ENCODE measurements at regions not wholly inside any gene's neighbourhood (a gene's known extent, or its start where the extent isn't known, plus 50 kb on each side); places are given as distances from the start of the nearest gene placed in this dataset.

DNA sequence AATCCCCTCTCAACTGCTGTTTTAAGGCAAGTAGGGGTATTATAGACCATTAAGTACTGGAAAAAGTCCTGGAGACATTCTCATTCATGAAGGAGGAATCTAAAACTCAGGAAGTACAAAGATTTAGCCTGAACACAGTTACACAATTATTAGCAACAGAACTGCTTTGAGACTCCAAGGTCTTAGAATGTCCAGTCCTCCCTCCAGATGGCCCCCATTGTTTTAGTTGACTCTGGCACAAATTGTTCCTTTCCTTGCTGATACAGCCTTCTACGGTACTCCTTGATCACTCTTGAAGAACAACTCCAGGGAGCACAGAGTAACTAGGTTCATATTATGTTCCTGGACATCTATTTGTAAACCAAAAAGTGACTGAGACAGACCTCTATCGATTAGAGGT lies 210.1 kb upstream of the RND3 start:
- TF ChIP-seq EZH2phosphoT487 (IDR thresholded peaks at IDR 0.05; ENCODE audit: borderline replicate concordance, low read length): no peak
- TF ChIP-seq, protein P1, sequence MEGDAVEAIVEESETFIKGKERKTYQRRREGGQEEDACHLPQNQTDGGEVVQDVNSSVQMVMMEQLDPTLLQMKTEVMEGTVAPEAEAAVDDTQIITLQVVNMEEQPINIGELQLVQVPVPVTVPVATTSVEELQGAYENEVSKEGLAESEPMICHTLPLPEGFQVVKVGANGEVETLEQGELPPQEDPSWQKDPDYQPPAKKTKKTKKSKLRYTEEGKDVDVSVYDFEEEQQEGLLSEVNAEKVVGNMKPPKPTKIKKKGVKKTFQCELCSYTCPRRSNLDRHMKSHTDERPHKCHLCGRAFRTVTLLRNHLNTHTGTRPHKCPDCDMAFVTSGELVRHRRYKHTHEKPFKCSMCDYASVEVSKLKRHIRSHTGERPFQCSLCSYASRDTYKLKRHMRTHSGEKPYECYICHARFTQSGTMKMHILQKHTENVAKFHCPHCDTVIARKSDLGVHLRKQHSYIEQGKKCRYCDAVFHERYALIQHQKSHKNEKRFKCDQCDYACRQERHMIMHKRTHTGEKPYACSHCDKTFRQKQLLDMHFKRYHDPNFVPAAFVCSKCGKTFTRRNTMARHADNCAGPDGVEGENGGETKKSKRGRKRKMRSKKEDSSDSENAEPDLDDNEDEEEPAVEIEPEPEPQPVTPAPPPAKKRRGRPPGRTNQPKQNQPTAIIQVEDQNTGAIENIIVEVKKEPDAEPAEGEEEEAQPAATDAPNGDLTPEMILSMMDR (IDR thresholded peaks at IDR 0.05; ENCODE audit: low read depth, low read length, poor library complexity, severe bottlenecking): no peak
- no peaks in the 10 kb centered on the region for H3K36me3 ChIP-seq (ENCODE audit: control insufficient read depth, low read length)
- H3K27me3 ChIP-seq (ENCODE audit: control insufficient read depth, low read length): no peaks in the 10 kb centered on the region
- no peak overlapping the region for H3K27ac ChIP-seq (ENCODE audit: low read depth, low read length)
- H4K20me1 ChIP-seq (ENCODE audit: control insufficient read depth, insufficient read depth, low read depth, low read length): no peaks in the 10 kb centered on the region
- no peaks in the 10 kb centered on the region for H3K9me2 ChIP-seq (replicated peaks; ENCODE audit: control insufficient read depth, low read length)
- no peak overlapping the region for H3K4me3 ChIP-seq (ENCODE audit: low read length)
- no peak overlapping the region for H3K4me2 ChIP-seq (ENCODE audit: low read length)
- no peaks in the 10 kb centered on the region for H3K79me2 ChIP-seq (ENCODE audit: control insufficient read depth, low read length)
- no peaks in the 10 kb centered on the region for H3F3A ChIP-seq (ENCODE audit: control insufficient read depth, insufficient read depth)
- H3K4me1 ChIP-seq (ENCODE audit: control insufficient read depth, low read length): no peaks in the 10 kb centered on the region
- no peaks in the 10 kb centered on the region for H3K9me3 ChIP-seq (ENCODE audit: control insufficient read depth, insufficient read depth, low read length)

DNA sequence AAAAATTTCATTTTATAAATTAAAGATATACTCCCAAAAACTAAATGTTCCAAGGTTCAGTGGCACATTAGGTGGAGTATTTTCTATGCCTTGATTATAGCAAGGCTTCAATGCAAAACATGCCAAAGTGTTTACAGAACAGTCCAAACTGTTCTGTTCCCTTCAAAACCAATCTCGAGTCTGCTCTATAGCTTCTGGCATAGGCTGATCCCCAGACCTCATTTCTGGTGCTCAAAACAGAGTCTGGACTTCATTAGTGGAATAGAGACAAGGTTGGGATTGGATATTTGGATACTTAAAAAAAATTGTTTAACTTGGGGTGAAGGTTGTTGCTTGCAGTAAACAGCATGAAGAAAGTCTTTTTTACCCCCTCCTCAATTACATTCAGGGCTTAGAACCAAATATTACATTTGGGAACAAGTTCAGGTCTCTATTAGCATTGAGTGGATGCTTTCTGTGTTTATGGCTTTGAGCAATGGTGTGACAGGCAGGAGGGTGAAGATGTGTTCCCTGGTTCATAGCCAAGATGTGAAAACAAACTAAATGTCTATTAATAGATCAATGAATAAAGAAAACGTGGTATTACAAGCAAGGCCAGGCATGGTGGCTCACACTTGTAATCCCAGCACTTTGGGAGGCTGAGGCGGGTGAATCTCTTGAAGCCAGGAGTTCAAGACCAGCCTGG lies 208.1 kb upstream of the RND3 start:
- H3K27me3 ChIP-seq (ENCODE audit: control insufficient read depth, low read length): no peaks in the 10 kb centered on the region
- H3K4me1 ChIP-seq (ENCODE audit: control insufficient read depth, low read length): no peaks in the 10 kb centered on the region
- no peak for TF ChIP-seq EZH2phosphoT487 (IDR thresholded peaks at IDR 0.05; ENCODE audit: borderline replicate concordance, low read length)
- TF ChIP-seq, protein P1 (IDR thresholded peaks at IDR 0.05; ENCODE audit: low read depth, low read length, poor library complexity, severe bottlenecking): no peak
- H3K9me3 ChIP-seq (ENCODE audit: control insufficient read depth, insufficient read depth, low read length): no peaks in the 10 kb centered on the region
- no peaks in the 10 kb centered on the region for H3K79me2 ChIP-seq (ENCODE audit: control insufficient read depth, low read length)
- no peaks in the 10 kb centered on the region for H3F3A ChIP-seq (ENCODE audit: control insufficient read depth, insufficient read depth)
- H3K27ac ChIP-seq (ENCODE audit: low read depth, low read length): no peak overlapping the region
- no peak overlapping the region for H3K4me3 ChIP-seq (ENCODE audit: low read length)
- H3K9me2 ChIP-seq (replicated peaks; ENCODE audit: control insufficient read depth, low read length): no peaks in the 10 kb centered on the region
- no peak overlapping the region for H3K4me2 ChIP-seq (ENCODE audit: low read length)
- H3K36me3 ChIP-seq (ENCODE audit: control insufficient read depth, low read length): no peaks in the 10 kb centered on the region
- H4K20me1 ChIP-seq (ENCODE audit: control insufficient read depth, insufficient read depth, low read depth, low read length): no peaks in the 10 kb centered on the region

DNA sequence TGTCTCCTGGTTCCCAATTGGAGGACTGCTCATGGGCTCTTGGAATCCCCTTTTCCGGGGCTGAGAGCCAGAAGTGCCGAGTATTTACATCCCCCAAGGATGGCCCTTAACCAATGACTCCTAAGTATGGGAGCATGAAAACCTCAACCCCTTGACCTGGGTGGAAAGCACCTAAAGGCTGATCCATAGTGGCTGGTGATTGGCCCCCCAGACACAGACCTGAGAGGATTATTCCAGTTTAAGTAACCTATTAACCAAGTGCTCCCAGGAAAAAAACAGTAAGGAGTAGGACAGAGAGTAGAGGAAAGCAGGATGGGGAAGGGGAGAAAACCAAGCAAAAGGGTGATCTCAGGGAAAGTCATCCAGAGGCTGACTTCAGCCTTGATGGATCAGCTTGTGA lies 206.1 kb upstream of the RND3 start:
- Histone ChIP-seq H3K9me2 (replicated peaks; ENCODE audit: control insufficient read depth, low read length) (no peaks in the 10 kb centered on the region), H3K36me3 (ENCODE audit: control insufficient read depth, low read length) (no peaks in the 10 kb centered on the region), H4K20me1 (ENCODE audit: control insufficient read depth, insufficient read depth, low read depth, low read length) (no peaks in the 10 kb centered on the region), H3F3A (ENCODE audit: control insufficient read depth, insufficient read depth) (no peaks in the 10 kb centered on the region), H3K4me2 (ENCODE audit: low read length) (no peak overlapping the region), H3K79me2 (ENCODE audit: control insufficient read depth, low read length) (no peaks in the 10 kb centered on the region), H3K4me1 (ENCODE audit: control insufficient read depth, low read length) (no peaks in the 10 kb centered on the region), H3K9me3 (ENCODE audit: control insufficient read depth, insufficient read depth, low read length) (no peaks in the 10 kb centered on the region), H3K27me3 (ENCODE audit: control insufficient read depth, low read length) (no peaks in the 10 kb centered on the region), H3K4me3 (ENCODE audit: low read length) (no peak overlapping the region), H3K27ac (ENCODE audit: low read depth, low read length) (no peak overlapping the region)
- no peak for TF ChIP-seq EZH2phosphoT487 (IDR thresholded peaks at IDR 0.05; ENCODE audit: borderline replicate concordance, low read length)
- TF ChIP-seq, protein P1 (IDR thresholded peaks at IDR 0.05; ENCODE audit: low read depth, low read length, poor library complexity, severe bottlenecking): no peak

All from DOHH2 (cell line).